ENCODE measurements at regions not wholly inside any gene's neighbourhood (a gene's known extent, or its start where the extent isn't known, plus 50 kb on each side); places are given as distances from the start of the nearest gene placed in this dataset.
"Not testable (repeated sequence)": the region's sequence is repeated elsewhere in the genome, so short reads cannot be mapped to it uniquely, and the experiment has no call there.

- no peak for DNase-seq
Measured at GRCh38 chr10:9075420-9075819, 1020.9 kb downstream of the GATA3 start.

- DNase-seq, result no peak
Measured at GRCh38 chr10:9076066-9076465, 1021.6 kb downstream of the GATA3 start.

GRCh38 chr10:9081253-9081652, 1026.8 kb downstream of the GATA3 start:
- DNase-seq, result no peak

- no peak for DNase-seq
Measured at GRCh38 chr10:9081961-9082360, 1027.5 kb downstream of the GATA3 start.

GRCh38 chr10:9091530-9092093, 1037.1 kb downstream of the GATA3 start:
- DNase-seq, result no peak

- no peak for DNase-seq
Measured at GRCh38 chr10:9096288-9096687, 1041.8 kb downstream of the GATA3 start.

GRCh38 chr10:9097206-9097990, 1042.9 kb downstream of the GATA3 start:
- no peak for DNase-seq

- DNase-seq, result no peak
Measured at GRCh38 chr10:9097991-9098306, 1043.5 kb downstream of the GATA3 start.

GRCh38 chr10:9102026-9102425, 1047.5 kb downstream of the GATA3 start:
- no peak for DNase-seq

GRCh38 chr10:9103301-9103700, 1048.8 kb downstream of the GATA3 start:
- DNase-seq, result no peak

GRCh38 chr10:9111976-9112375, 1057.5 kb downstream of the GATA3 start:
- DNase-seq, result no peak

GRCh38 chr10:9126728-9127127, 1072.2 kb downstream of the GATA3 start:
- no peak for DNase-seq

- no peak for DNase-seq
Measured at GRCh38 chr10:9137368-9137767, 1082.9 kb downstream of the GATA3 start.

- not testable (repeated sequence) for DNase-seq
Measured at GRCh38 chr10:9138829-9139228, 1084.3 kb downstream of the GATA3 start.

GRCh38 chr10:9140373-9140772, 1085.9 kb downstream of the GATA3 start:
- DNase-seq, result no peak

- DNase-seq, result no peak
Measured at GRCh38 chr10:9147475-9147874, 1093.0 kb downstream of the GATA3 start.

- DNase-seq, result no peak
Measured at GRCh38 chr10:9149134-9149533, 1094.6 kb downstream of the GATA3 start.

- not testable (repeated sequence) for DNase-seq
Measured at GRCh38 chr10:9153057-9153456, 1098.6 kb downstream of the GATA3 start.

- no peak for DNase-seq
Measured at GRCh38 chr10:9157656-9158055, 1103.2 kb downstream of the GATA3 start.

- no peak for DNase-seq
Measured at GRCh38 chr10:9158675-9159074, 1104.2 kb downstream of the GATA3 start.

GRCh38 chr10:9160275-9160674, 1105.8 kb downstream of the GATA3 start:
- no peak for DNase-seq

- no peak for DNase-seq
Measured at GRCh38 chr10:9163699-9164098, 1109.2 kb downstream of the GATA3 start.

GRCh38 chr10:9166770-9167169, 1112.3 kb downstream of the GATA3 start:
- DNase-seq, result no peak

- DNase-seq, result no peak
Measured at GRCh38 chr10:9172276-9172675, 1117.8 kb downstream of the GATA3 start.

GRCh38 chr10:9175200-9175599, 1120.7 kb downstream of the GATA3 start:
- DNase-seq, result no peak

Data from activated gamma-delta T cell (primary cell).